ENCODE measurements at regions not wholly inside any gene's neighbourhood (a gene's known extent, or its start where the extent isn't known, plus 50 kb on each side); places are given as distances from the start of the nearest gene placed in this dataset.

DNA sequence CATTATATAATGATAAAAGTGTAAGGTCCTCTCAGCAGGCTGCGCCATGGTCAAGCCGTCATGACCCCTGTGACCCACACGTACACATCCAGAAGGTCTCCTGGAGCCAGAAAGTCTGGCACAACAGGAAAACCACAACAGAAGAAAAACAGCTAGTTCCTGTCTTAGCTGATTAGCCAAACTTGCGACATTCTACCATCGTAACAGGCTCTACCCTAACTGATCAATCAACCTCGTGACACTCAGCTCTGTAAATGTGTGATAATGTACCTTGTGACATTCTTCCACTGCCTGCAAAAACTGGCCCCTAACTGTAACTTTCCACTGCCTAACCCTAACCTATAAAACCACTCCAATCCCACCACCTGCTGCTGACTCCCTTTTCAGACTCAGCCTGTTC is 316.4 kb upstream of the TUSC1 start:
- TF ChIP-seq, protein P1, sequence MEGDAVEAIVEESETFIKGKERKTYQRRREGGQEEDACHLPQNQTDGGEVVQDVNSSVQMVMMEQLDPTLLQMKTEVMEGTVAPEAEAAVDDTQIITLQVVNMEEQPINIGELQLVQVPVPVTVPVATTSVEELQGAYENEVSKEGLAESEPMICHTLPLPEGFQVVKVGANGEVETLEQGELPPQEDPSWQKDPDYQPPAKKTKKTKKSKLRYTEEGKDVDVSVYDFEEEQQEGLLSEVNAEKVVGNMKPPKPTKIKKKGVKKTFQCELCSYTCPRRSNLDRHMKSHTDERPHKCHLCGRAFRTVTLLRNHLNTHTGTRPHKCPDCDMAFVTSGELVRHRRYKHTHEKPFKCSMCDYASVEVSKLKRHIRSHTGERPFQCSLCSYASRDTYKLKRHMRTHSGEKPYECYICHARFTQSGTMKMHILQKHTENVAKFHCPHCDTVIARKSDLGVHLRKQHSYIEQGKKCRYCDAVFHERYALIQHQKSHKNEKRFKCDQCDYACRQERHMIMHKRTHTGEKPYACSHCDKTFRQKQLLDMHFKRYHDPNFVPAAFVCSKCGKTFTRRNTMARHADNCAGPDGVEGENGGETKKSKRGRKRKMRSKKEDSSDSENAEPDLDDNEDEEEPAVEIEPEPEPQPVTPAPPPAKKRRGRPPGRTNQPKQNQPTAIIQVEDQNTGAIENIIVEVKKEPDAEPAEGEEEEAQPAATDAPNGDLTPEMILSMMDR (IDR thresholded peaks at IDR 0.05) = no peak
- no peak for TF ChIP-seq POLR2A (IDR thresholded peaks at IDR 0.05)
